ENCODE measurements at regions not wholly inside any gene's neighbourhood (a gene's known extent, or its start where the extent isn't known, plus 50 kb on each side); places are given as distances from the start of the nearest gene placed in this dataset.
A peak's percentile ranks its signal among the peaks of the same experiment; 100 is the strongest.

DNA sequence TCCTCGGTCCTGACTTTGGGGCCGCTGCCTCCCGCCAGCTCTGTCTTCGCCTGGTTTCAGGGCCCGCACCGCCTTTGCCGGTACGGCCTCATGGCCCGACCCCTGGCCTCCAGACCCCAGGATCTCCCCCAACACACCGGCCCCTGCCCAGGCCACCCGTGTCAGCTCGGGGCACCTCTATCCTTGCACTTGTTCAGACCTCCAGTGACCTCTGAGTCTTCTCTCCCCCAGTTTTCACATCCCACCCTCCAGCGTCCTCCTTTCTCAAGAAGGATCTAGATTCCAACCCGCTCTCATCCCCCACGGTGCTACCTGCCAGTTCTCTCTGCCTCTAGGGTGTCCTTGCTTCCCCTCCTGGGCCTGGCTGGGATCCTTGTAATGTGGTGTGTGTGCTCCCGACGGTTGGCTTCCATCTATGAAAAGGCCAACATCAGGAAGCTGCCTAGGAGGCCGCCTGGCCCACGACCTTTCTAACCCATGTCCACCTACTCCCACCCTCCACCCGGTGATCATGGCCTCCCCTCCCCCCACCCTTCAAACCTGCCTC lies 61.1 kb downstream of the SPATA31C2 start:
- DNase-seq (ENCODE audit: low read depth in 2 of 2), result no peak

DNA sequence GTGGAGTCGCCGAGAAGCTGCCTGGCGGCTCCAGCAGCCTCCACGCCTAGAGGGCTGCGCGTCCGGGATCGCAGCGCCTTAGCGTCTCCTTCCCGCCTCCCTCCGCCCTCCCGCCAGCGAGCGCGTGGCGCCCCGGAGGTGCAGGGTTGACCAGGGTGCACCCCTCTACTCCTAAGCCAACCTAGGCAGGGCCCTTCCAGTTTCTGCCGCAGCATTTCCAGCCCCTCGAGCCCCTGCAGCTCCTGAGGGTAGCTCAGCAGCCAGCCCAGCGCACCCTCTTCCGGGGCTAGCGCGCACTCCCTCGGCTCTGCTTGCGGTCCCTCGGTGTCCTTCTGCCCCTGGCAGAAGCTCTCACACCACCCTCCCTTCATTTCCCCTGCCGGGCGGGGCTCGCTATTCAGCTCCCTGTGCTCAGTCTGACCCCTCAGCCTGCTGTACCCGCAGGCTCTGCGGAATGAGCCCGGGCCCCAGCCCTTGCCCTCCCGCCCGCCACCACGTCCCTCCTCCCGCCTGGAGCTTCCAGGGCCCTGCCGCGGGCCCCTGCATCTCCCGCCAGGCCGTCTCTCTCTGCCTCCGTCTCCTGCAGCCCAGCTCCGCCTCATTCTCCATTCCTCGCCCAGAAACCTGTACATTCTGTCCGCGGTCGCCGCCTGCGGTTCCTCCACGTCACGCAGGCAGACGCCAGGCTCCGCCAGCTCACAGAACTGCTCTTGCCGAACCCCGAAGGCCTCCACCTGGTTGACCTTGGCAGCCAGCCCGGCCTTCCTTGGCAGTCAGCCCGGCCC lies 61.8 kb downstream of the SPATA31C2 start:
- DNase-seq (ENCODE audit: low read depth in 2 of 2), result peak; percentile 25

DNA sequence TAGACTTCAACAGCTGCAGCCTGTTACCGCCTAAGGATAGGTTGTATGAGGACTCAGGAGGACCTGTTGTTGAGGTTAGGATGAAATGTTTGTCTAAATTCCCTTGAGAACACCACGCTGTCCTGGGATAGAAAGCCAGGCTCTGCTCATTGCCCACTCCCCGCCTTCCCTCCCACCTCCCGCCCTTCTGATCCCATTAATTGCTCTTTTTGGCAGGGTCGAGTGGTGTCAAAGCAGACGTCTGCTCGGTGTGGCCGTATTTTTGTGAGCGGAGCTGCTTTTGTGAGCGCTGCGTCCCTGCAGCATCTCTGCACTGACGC lies 62.3 kb downstream of the SPATA31C2 start:
- DNase-seq (ENCODE audit: low read depth in 2 of 2), result no peak

DNA sequence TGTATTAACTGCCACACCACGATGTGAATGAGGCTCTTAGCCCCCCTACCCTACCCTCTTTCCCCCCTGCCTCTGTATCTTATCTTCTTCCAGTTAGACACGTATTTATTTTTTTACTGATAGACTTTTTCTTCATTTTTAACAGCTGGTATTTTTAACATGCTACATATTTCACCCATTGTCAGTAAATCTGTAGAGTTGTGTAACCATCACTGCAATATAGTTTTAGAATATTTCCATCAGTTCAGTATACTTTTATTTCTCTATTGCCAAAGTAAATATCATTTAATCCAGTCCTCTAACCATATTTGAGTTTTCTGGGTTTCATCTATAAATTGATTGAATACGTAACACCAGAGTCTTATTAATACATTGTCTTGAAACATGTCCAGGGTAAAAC lies 62.8 kb downstream of the SPATA31C2 start:
- DNase-seq (ENCODE audit: low read depth in 2 of 2), result no peak

DNA sequence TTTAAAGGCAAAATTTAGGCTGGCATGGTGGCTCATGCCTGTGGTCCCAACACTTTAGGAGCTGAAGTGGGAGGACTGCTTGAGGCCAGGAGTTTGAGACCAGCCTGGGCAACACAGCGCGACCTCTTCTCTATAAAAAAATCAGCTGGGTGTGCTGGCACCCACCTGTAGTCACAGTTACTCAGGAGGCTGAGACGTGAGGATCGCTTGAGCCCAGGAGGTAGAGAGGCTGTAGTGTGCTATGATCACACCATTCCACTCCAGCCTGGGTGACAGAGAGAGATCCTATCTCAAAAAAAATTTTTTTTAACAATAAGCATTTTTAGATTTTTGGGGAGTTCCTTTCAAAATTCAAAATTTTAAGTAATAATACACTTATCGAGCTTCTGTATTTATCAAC lies 63.3 kb downstream of the SPATA31C2 start:
- no peak for DNase-seq (ENCODE audit: low read depth in 2 of 2)

DNA sequence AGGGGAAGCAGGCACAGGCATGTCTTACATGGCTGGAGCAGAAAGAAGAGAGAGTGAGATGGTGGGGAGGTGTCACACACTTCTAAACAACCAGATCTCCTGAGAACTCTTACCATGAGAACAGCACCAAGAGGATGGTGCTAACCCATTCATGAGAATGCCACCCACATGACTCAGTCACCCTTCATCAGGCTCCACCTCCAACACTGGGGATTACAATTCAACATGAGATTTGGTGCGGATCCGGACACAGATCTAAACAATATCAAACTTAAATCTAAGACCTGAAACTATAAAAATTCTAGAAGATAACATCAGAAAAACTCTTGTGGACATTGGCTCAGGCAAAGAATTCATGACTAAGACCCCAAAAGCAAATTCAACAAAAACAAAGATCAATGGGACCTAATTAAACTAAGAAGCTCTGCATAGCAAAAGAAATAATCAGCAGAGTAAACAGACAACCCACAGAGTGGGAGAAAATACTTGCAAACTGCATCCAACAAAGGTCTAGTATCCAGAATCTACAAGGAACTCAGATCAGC lies 65.4 kb downstream of the SPATA31C2 start:
- no peak for DNase-seq (ENCODE audit: low read depth in 2 of 2)

DNA sequence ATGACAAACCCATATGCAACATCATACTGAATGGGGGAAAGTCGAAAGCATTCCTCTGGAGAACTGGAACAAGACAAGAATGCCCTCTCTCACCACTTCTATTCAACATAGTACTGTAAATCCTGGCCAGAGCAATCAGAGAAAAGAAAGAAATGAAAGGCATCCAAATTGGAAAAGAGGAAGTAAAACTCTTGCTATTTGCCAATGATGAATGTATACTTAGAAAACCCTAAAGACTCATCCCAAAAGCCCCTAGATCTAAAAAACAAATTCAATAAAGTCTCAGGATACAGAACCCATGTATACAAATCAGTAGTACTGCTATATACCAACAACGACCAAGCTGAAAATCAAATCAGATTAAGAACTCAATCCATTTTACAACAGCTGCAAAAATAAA lies 66.9 kb downstream of the SPATA31C2 start:
- DNase-seq (ENCODE audit: low read depth in 2 of 2), result no peak

DNA sequence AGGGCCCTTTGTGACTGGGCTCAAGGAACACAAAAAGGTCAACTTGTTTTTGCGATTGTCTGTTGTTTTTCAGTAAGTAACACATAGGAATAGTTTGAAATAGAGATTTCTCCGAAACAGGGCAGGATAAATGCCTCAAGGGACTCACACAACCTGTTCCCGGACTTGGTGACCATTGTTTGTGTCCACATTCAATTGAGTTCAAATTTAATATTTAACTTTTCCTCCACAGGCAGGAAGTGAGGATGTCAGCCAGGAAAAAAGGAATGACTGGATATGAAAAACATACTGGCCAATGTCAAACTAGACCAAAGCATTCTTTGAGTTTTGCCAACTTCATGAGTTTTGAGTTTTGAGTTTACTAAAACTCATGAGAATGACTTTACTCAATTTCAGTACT lies 72.7 kb downstream of the SPATA31C2 start:
- DNase-seq (ENCODE audit: low read depth in 2 of 2), result no peak

DNA sequence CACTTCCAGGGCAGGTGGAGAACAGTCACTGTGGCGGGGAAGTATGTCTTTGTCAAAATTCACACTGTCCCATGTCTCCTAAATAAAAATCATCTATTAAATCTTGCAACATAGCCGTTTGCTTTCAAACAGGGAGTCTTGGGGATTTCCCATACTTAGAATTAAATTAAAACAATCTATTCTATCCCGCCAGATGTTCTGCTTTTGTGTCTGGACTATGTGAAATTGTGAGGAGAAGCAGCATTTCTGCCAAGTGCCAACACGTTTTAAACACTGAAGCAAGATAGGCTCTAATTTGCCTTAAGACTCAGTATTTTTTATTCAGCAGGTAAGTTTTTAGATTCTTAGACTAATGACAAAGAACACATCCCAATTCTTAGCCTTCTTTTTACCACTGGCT lies 73.7 kb downstream of the SPATA31C2 start:
- DNase-seq (ENCODE audit: low read depth in 2 of 2), result no peak

DNA sequence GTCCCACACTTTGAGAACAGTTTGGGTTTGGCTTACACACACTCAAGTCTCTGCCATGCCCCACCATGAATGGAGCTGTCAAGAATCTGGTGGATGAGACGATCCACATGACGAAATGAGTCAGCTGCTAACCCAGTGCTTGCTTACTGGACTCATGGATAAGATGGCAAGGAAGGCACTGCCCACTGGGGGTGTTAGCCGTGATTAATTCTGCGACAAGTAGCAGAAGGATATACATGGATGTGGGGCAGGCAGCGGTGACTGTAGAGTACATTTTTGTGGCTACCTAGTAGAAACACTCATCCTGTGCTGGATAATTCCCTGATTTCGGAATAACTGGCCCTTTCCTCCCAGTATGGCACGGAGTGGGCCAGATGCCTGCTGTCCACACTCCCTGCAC lies 77.5 kb downstream of the SPATA31C2 start:
- DNase-seq (ENCODE audit: low read depth in 2 of 2), result no peak

DNA sequence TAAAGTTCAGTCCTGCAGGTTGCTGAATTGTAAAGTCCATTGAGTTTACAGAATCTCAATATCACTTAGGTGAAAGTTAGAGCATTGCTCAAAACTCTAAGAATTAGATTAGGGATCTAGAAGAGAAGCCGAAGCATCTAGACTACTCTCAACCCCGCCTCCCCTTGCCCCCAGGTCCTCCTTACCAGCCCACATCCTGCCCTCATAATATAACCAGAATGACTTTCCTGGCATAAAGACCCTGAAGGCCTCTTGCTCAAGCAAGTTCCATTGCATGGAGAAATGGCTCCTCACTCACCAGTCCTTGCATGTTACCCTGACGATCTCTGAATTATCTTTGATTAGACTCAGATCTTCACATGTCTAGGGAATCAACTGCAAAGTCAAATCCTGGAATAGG lies 78.8 kb downstream of the SPATA31C2 start:
- no peak for DNase-seq (ENCODE audit: low read depth in 2 of 2)

DNA sequence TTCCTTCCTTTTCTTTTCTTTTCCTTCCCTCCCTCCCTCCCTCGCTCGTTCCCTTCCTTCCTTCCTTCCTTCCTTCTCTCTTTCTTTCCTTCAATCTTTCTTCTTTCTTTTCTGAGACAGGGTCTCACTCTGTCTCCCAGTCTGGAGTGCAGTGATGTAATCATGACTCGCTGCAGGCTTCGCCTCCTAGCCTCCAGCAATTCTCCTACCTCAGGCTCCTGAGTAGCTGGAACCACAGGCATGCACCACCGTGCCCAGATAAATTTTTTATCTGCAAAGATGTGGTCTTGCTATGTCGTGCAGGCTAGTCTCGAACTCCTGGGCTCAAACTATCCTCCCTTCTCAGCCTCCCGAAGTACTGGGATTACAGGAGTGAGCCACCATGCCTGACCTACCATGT lies 81.4 kb downstream of the SPATA31C2 start:
- peak in 1 of 2 experiments; percentile 14 for DNase-seq (ENCODE audit: low read depth in 2 of 2)

DNA sequence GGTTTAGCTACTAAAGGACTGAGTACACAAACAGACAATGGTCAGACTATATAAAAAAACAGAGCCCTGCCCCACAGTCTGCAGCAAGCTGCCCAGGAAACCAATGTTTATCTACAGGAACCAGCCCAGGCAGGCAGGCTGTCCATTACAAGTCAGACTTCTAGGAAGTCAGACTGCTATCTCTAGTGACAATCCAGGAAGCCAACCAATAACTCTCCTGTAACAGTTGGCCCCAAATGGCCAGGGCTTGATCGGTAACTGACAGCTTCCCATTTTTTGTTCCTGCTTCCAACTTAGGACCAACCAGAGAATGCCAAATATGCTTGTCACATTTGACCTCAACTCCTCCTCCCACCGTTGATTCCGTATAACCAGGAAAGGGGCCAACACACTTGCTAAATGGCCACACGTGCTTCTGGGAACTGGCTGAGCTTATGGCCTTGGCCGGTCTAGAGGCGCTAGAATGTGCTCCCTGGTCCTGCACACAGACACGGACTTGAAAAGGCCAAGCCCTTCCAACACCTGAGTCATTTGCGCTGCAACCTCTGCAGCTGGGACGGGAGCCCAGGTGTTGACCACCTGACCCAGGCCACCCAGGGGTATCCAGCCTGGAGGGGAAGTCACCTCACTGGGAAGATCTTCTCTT lies 79.6 kb upstream of the CDK20 start:
- DNase-seq (ENCODE audit: low read depth in 2 of 2), result no peak

DNA sequence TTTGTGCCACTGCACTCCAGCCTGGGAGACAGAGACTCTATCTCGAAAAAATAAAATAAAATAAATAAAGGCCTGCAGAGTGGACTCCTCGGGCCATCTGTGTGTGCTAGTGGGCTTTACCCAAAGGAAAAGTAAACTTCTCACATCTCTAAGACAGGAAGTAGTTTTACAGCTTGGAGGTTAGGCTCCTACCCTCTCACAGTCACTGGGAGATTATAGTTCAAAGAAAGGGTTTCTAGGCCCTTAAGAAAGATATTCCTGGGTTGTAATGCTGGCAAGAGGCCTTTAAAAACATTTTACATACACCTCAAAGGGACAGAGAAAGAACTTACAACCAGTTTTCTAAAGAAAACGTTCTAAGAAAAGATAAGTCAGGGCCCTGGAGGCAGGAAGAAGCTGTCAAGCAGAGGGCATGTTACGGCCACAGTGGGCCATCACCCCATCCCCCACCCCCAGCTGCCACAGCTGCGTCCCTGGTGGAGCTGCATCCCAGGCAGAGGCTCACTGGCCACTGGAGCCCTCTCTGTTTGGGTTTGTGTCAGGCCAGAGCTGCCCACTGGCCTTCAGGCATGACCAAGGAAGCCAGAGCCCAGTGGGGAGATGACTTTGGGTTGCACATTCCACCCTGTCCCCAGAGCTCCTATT lies 78.1 kb upstream of the CDK20 start:
- no peak for DNase-seq (ENCODE audit: low read depth in 2 of 2)

DNA sequence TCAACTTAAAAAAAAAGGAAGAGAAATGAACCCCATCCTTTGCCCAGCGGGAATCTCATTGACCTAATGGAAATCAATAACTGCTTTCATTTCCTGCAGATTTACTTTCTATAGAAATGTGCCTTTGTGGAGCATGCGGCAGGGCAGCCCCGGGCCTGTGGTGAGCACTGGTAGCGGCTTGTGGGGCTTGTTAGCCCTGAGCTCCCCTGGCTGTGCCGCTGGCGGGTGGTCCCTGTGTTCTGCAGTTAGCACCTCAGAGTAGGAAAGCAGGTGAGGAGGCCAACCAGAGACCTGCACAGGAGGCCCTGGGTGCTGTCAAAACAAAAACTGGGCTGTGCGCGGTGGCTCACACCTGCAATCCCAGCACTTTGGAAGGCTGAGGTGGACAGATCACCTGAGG lies 76.8 kb upstream of the CDK20 start:
- DNase-seq (ENCODE audit: low read depth in 2 of 2), result no peak

DNA sequence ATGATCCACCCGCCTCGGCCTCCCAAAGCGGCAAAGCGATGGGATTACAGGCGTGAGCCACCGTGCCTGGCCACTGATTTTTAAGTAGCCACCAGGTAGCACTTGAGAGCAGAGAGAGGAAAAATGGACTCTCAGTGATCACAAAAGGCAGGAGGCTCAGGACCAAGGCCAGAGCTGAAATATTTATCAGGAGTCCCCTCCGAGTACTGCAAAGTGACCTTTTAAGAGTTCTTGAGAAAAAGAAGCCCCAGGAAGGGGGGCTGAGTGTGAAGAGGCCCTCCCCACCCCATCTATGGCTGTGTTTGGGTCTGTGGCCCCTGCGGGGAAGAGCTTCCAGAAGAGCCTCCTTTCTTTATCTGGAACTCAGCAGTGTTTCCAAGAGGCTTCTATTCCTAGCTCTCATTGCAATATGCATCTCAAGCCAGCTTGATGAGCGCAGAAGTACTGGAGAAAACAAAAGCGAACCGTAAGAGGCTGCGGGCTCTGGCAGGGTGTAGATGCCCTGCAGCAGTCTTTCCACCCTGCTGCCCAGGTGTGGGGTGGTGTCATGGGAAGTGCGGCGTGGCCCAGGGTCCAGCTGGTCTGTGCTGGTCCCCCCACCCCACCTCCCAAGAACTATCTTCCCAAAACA lies 75.5 kb upstream of the CDK20 start:
- no peak for DNase-seq (ENCODE audit: low read depth in 2 of 2)

DNA sequence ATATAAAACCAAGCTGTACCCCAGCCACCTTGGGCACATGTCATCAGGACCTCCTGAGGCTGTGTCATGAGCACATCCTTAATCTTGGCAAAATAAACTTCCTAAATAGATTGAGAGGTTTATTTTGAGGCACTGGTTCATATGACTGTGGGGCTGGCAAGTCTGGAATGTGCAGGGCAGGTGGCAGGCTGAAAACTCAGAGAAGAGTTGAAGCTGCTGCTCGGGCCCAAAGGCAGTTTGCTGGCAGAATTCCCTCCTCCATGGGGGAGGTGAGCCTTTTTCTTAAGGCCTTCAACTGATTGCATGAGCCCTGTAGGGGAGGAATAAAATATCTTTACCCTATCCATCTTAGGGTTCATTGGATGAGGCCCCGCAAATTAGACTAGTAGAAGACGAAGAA lies 72.2 kb upstream of the CDK20 start:
- DNase-seq (ENCODE audit: low read depth in 2 of 2), result no peak

DNA sequence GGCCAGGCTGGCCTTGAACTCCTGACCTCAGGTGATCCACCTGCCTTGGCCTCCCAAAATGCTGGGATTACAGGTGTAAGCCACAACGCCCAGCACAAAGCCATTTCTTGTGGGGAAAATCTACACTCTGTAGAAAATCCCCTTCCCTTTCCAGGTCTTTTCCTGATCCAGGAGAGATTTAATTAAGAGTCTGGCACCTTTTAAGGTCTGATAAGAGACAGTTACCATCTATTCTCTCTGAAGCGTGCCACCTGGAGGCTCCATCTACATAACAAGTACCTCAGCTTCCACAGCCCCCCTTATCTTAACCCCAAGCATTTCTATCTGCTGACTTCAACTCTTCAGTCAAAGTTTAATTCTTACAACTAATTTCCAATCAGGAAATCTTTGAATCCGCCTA lies 71.4 kb upstream of the CDK20 start:
- no peak for DNase-seq (ENCODE audit: low read depth in 2 of 2)

DNA sequence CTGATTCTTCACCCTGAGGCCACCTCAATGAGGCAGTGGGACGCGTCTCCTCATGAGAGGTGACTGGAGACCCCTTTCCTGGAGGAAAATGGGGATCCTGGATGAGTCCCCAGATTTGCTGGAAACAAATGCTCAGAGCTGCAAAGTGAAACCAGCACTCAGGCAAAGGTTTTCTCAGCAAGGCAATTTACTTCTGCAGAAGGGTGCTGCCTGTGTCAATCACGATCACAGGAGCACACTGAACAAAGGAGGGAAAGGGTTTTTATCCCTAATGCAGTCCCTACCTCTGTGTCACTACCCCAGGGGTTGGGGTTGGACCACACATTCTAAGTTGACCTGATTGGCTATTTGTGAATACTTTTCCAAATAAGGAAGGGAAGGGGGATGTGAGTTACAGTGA lies 69.9 kb upstream of the CDK20 start:
- no peak for DNase-seq (ENCODE audit: low read depth in 2 of 2)

DNA sequence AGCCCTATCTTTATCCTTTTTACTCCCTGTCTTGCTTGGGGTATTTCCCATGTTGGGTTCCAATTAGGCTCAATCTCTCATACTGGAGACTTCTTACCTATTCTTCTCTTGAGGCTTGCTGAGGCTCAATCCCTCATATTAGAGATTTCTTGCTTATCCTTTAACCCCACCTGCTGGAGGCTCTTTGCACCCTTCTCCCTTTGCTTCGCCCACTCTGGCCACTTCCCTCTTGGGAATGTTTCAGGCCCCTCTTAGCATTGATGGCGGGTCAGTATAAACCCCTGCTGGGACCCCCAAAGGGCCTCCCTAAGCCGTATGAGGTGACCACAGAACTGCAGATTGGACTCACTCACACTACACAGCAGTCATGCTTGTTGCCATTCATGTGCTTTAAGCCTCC lies 69.3 kb upstream of the CDK20 start:
- no peak for DNase-seq (ENCODE audit: low read depth in 2 of 2)

DNA sequence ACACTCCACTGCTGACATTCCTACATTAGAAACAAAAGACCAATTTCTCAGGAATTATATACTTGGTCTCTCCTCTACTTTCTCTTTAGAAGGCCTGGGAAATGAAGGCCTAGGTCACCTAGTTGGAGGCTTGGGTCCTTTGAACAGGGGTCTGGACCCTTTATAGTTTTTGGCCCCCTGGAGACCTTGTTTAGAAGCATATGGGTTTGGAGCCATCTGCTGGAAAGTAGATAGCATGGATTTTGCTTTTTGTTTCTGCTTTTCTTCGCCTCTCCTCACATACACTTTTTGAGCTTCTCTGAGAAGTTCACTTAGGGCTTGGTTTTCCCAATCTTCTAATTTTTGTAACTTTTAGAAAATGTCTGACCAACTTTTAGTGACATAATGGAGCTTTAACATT lies 67.1 kb upstream of the CDK20 start:
- no peak for DNase-seq (ENCODE audit: low read depth in 2 of 2)

DNA sequence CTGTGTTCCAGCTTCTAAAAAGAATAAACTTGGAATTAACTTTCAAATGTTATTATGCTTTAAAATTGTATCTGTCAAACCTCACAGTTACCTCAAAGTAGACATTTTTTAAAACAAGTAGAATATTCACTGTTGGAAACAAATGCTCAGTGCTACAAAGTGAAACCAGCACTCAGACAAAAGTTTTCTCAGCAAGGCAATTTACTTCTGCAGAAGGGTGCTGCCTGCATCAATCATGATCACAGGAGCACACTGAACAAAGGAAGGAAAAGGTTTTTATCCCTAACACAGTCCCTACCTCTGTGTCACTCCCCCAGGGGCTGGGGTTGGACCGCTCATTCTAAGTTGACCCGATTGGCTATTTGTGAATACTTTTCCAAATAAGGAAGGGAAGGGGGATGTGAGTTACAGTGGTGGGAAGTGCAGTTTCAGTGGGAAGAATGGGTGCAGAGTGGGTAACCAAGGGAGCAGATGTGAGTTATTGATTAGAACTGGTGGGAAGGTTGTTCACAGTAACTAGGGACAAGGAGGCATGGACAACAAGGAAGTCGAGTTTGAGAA lies 63.0 kb upstream of the CDK20 start:
- no peak for DNase-seq (ENCODE audit: low read depth in 2 of 2)

Measured in fibroblast of skin of left biceps (primary cell).